ENCODE measurements at regions not wholly inside any gene's neighbourhood (a gene's known extent, or its start where the extent isn't known, plus 50 kb on each side); places are given as distances from the start of the nearest gene placed in this dataset.

GRCh38 chr15:38795471-38796245 is 231.0 kb upstream of the RASGRP1 start:
- CTCF ChIA-PET (ENCODE audit: partially characterized antibody), result interaction anchor here (1.0 to 1.1 kb wide), 3 partner anchors 21 to 546 kb away, joined by 3 read pairs; no protein-coding TSS in a partner anchor
- no peak overlapping the region for H3K4me2 ChIP-seq (ENCODE audit: insufficient read depth in 1 of 2, low read depth in 2 of 2, low read length in 2 of 2)
- TF ChIP-seq POLR2AphosphoS5 (IDR thresholded peaks at IDR 0.05; ENCODE audit: low read depth, low read length), result no peak
- no peak for TF ChIP-seq TEAD4 (IDR thresholded peaks at IDR 0.05; ENCODE audit: low read depth, low read length)
- TF ChIP-seq SIRT6 (IDR thresholded peaks at IDR 0.05; ENCODE audit: low read length), result no peak
- TF ChIP-seq CTCF (IDR thresholded peaks at IDR 0.05; ENCODE audit: control extremely low read depth in 1 of 3, insufficient read depth in 1 of 3, low read depth in 1 of 3, low read length in 3 of 3), result no peak
- no peak for TF ChIP-seq GABPA (IDR thresholded peaks at IDR 0.05; ENCODE audit: borderline replicate concordance, insufficient read depth, low read length)
- TF ChIP-seq RAD21 (IDR thresholded peaks at IDR 0.05 in 1 of 2, conservative IDR thresholded peaks at IDR 0.05 in 1 of 2; ENCODE audit: low read depth in 2 of 2, low read length in 2 of 2), result no peak
- no peak for TF ChIP-seq SUZ12 (IDR thresholded peaks at IDR 0.05; ENCODE audit: low read length)
- no peak for TF ChIP-seq EP300 (IDR thresholded peaks at IDR 0.05; ENCODE audit: borderline replicate concordance in 1 of 2, low read depth in 2 of 2, low read length in 2 of 2)
- no peak for TF ChIP-seq TAF1 (IDR thresholded peaks at IDR 0.05; ENCODE audit: low read depth, low read length)
- TF ChIP-seq PHF8 (conservative IDR thresholded peaks at IDR 0.05; ENCODE audit: low read depth, low read length), result no peak

More at GRCh38 chr15:38795471-38796245, 231.0 kb upstream of the RASGRP1 start:
- Histone ChIP-seq H3K79me1 (ENCODE audit: low read depth, low read length) (no peaks in the 10 kb centered on the region), H4K91ac (replicated peaks; ENCODE audit: insufficient read length, low read length) (no peak overlapping the region), H3K4me3 (ENCODE audit: extremely low read depth in 1 of 4, insufficient read depth in 2 of 4, low read depth in 3 of 4, low read length in 4 of 4) (no peak overlapping the region), H2BK12ac (ENCODE audit: low read depth, low read length) (no peak overlapping the region), H4K5ac (ENCODE audit: insufficient read length, low read depth, low read length) (no peak overlapping the region), H2AFZ (ENCODE audit: low read length) (0 out of 2 replicates have a peak overlapping the region, but pooled peaks have one; percentile 31), H3K23me2 (ENCODE audit: low read depth, low read length) (no peaks in the 10 kb centered on the region), H4K20me1 (replicated peaks in 1 of 2; ENCODE audit: control insufficient read depth in 1 of 2, insufficient read depth in 2 of 2, low read length in 2 of 2) (no peaks in the 10 kb centered on the region), H3K56ac (replicated peaks; ENCODE audit: insufficient read length, low read depth, low read length) (no peak overlapping the region), H2BK20ac (ENCODE audit: low read length) (no peak overlapping the region), H3K36me3 (ENCODE audit: control insufficient read depth in 2 of 4, insufficient read depth in 4 of 4, low read length in 3 of 4) (no peaks in the 10 kb centered on the region), H3K14ac (ENCODE audit: insufficient read length) (no peak overlapping the region), H2BK15ac (ENCODE audit: low read length) (no peak overlapping the region), H3K79me2 (ENCODE audit: control insufficient read depth in 1 of 2, insufficient read depth in 2 of 2, low read length in 2 of 2) (no peaks in the 10 kb centered on the region), H3K18ac (ENCODE audit: extremely low read depth, low read length) (no peak overlapping the region), H3K27ac (ENCODE audit: low read depth, low read length) (no peak overlapping the region), H3K9ac (replicated peaks in 1 of 4; ENCODE audit: extremely low read depth in 1 of 4, low read depth in 3 of 4, low read length in 3 of 4) (no peak overlapping the region), H2AK5ac (ENCODE audit: low read depth, low read length) (no peak overlapping the region), H3K9me3 (ENCODE audit: insufficient read depth in 2 of 2, low read depth in 1 of 2, low read length in 1 of 2) (no peaks in the 10 kb centered on the region), H3K4me1 (replicated peaks in 1 of 4; ENCODE audit: control insufficient read depth in 3 of 4, insufficient read depth in 4 of 4, low read length in 3 of 4) (no peaks in the 10 kb centered on the region), H2BK5ac (ENCODE audit: low read depth, low read length) (no peak overlapping the region), H3K23ac (ENCODE audit: insufficient read length) (no peak overlapping the region), H2BK120ac (replicated peaks; ENCODE audit: low read depth, low read length) (no peak overlapping the region), H3K27me3 (replicated peaks in 1 of 4; ENCODE audit: control insufficient read depth in 3 of 4, extremely low read depth in 1 of 4, insufficient read depth in 3 of 4, low read length in 3 of 4) (no peaks in the 10 kb centered on the region), H4K8ac (ENCODE audit: extremely low read depth, insufficient read depth, low read length) (no peak overlapping the region), H3K4ac (replicated peaks; ENCODE audit: insufficient read length, low read depth, low read length) (no peak overlapping the region)
- DNase-seq (ENCODE audit: low read depth in 1 of 2, low spot score in 2 of 2) (no peak), FAIRE-seq (no peak)
- POLR2A ChIA-PET (ENCODE audit: partially characterized antibody), result no interaction called here
- 85% methylated on average over 3 of the region's 3 CpGs; no CpG with 5 or more reads in 1 of the 2 experiments for WGBS, 2 experiments (ENCODE audit: extremely low coverage in 1 of 2, insufficient coverage in 1 of 2, insufficient read length in 1 of 2, insufficient replicate concordance in 2 of 2, low coverage in 1 of 2, low lambda C conversion rate in 2 of 2, missing lambda C conversion rate in 1 of 2)
